Stimulated activated CD8-positive, alpha-beta memory T cell treated with anti-CD3 and anti-CD28 coated beads, Interleukin-12 subunit alpha, Interleukin-12 subunit beta, amount 100 ng/mL, for 24 hours (primary cell): ENCODE measurements at regions not wholly inside any gene's neighbourhood (a gene's known extent, or its start where the extent isn't known, plus 50 kb on each side); places are given as distances from the start of the nearest gene placed in this dataset.

Source experiments
- DNase-seq: peaks from one replicate; pipeline ENCODE4 v3.0.0-alpha.2; 2020; ENCODE audit errors: extremely low read depth

- no peak for DNase-seq
These were observed 93.8 kb upstream of the SMNDC1 start for GRCh38 chr10:110398419-110399105.

GRCh38 chr10:110399106-110399964 is 94.6 kb upstream of the SMNDC1 start:
- no peak for DNase-seq

GRCh38 chr10:110399965-110400933 is 95.5 kb upstream of the SMNDC1 start:
- DNase-seq, result no peak

GRCh38 chr10:110401401-110402076 is 96.2 kb upstream of the DUSP5 start:
- DNase-seq, result no peak

- DNase-seq, result no peak
These were observed 95.7 kb upstream of the DUSP5 start for GRCh38 chr10:110402077-110402416.

- no peak for DNase-seq
These were observed 94.1 kb upstream of the DUSP5 start for GRCh38 chr10:110403593-110403992.

- DNase-seq, result no peak
These were observed 93.3 kb upstream of the DUSP5 start for GRCh38 chr10:110404413-110404812.

GRCh38 chr10:110404825-110405224 is 92.9 kb upstream of the DUSP5 start:
- DNase-seq, result no peak

GRCh38 chr10:110405380-110405779 is 92.3 kb upstream of the DUSP5 start:
- DNase-seq, result no peak

GRCh38 chr10:110407301-110408170 is 90.2 kb upstream of the DUSP5 start:
- no peak for DNase-seq

GRCh38 chr10:110408203-110408871 is 89.4 kb upstream of the DUSP5 start:
- no peak for DNase-seq

GRCh38 chr10:110408943-110409342 is 88.8 kb upstream of the DUSP5 start:
- no peak for DNase-seq

- no peak for DNase-seq
These were observed 88.2 kb upstream of the DUSP5 start for GRCh38 chr10:110409488-110409887.

GRCh38 chr10:110409926-110410325 is 87.8 kb upstream of the DUSP5 start:
- DNase-seq, result no peak

- no peak for DNase-seq
These were observed 87.2 kb upstream of the DUSP5 start for GRCh38 chr10:110410329-110411046.

GRCh38 chr10:110411047-110411410 is 86.7 kb upstream of the DUSP5 start:
- DNase-seq, result no peak

GRCh38 chr10:110413049-110413783 is 84.5 kb upstream of the DUSP5 start:
- no peak for DNase-seq

- DNase-seq, result no peak
These were observed 83.7 kb upstream of the DUSP5 start for GRCh38 chr10:110413903-110414547.
